ENCODE measurements at regions not wholly inside any gene's neighbourhood (a gene's known extent, or its start where the extent isn't known, plus 50 kb on each side); places are given as distances from the start of the nearest gene placed in this dataset.

DNA sequence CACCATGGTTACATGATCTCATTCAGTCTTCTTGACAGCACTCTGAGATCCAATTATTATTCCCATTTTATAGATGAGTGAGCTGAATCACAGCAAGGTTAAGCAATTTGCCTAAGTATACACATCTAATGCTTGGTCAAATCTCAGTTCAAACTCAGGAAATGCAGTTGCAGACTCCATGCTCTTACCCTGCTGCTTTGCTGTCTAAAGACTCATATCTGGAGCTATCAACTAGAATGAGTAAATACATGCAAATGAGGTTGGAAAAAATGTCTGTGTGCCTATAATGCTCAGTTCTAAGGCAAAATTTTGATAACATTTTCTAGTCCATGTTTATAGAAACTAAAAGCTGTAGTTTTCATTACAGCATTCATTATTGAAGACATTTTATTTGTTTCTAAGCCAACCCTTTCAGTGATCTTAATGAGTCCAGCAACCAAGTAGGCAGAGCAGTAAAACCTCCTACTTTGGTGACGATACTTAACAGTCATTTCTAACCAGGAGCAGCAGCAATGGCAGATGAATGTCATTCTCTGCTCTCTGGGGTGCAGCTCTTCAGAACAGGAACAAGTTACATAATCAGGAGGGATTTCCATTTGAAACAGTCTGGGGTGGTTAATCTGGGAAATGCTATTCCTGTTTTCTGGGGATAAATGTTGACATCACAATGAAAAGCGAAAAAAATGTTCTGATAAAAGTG, 396.8 kb upstream of the UBE2E3 start:
- H3K36me3 ChIP-seq (ENCODE audit: control insufficient read depth in 2 of 2, extremely low read depth in 1 of 2, insufficient read depth in 1 of 2, low read length in 1 of 2), result no peaks in the 10 kb centered on the region

GRCh38 chr2:180579388-180579787, 401.0 kb upstream of the UBE2E3 start:
- DNase-seq, result no peak
- 100% methylated on average over 1 of the region's 2 CpGs for WGBS (ENCODE audit: insufficient coverage)
- H3K4me1 Mint-ChIP-seq, result no peaks in the 10 kb centered on the region
- H3K4me1 ChIP-seq (ENCODE audit: control insufficient read depth in 1 of 2, extremely low read depth in 1 of 2, insufficient read depth in 2 of 2, low read length in 2 of 2), result no peaks in the 10 kb centered on the region
- H3K27me3 ChIP-seq (replicated peaks in 1 of 2; ENCODE audit: control insufficient read depth in 2 of 2, extremely low read depth in 1 of 2, insufficient read depth in 2 of 2, low read length in 1 of 2), result no peaks in the 10 kb centered on the region
- H3K27ac Mint-ChIP-seq, result no peak overlapping the region
- no peak overlapping the region for H3K4me3 ChIP-seq (ENCODE audit: control insufficient read depth in 1 of 2, extremely low read depth in 1 of 2, low read length in 1 of 2)
- ChIA-PET CTCF (no interaction called here), POLR2A (no interaction called here)
- H3K4me3 Mint-ChIP-seq, result no peak overlapping the region
- H3K36me3 ChIP-seq (ENCODE audit: control insufficient read depth in 2 of 2, extremely low read depth in 1 of 2, insufficient read depth in 1 of 2, low read length in 1 of 2), result no peaks in the 10 kb centered on the region
- peaks cover 3 to 7% of the 10 kb centered on the region in 2 donors for H3K27me3 Mint-ChIP-seq
- H3K36me3 Mint-ChIP-seq, result no peaks in the 10 kb centered on the region
- no peak overlapping the region for H3K27ac ChIP-seq (ENCODE audit: low read length)
- no peaks in the 10 kb centered on the region for H3K9me3 ChIP-seq
- ATAC-seq (replicated peaks in 1 of 4), result no peak
- no peaks in the 10 kb centered on the region for H3K9me3 Mint-ChIP-seq

More for the DNA sequence above, 396.8 kb upstream of the UBE2E3 start:
- H3K9me3 ChIP-seq, result no peaks in the 10 kb centered on the region
- ChIA-PET CTCF (no interaction called here), POLR2A (no interaction called here)
- H3K9me3 Mint-ChIP-seq, result peaks cover 2 to 9% (median 3%) of the 10 kb centered on the region in 3 donors
- H3K4me1 ChIP-seq (ENCODE audit: control insufficient read depth in 1 of 2, extremely low read depth in 1 of 2, insufficient read depth in 2 of 2, low read length in 2 of 2), result no peaks in the 10 kb centered on the region
- no peak overlapping the region for H3K27ac Mint-ChIP-seq
- H3K4me1 Mint-ChIP-seq, result no peaks in the 10 kb centered on the region
- 80% methylated on average over 1 of the region's 2 CpGs for WGBS (ENCODE audit: insufficient coverage)
- peaks cover 3 to 4% of the 10 kb centered on the region in 2 donors for H3K27me3 Mint-ChIP-seq
- H3K4me3 Mint-ChIP-seq, result no peak overlapping the region
- no peaks in the 10 kb centered on the region for H3K36me3 Mint-ChIP-seq
- H3K4me3 ChIP-seq (ENCODE audit: control insufficient read depth in 1 of 2, extremely low read depth in 1 of 2, low read length in 1 of 2), result no peak overlapping the region
- H3K27ac ChIP-seq (ENCODE audit: low read length), result no peak overlapping the region
- DNase-seq (no peak), ATAC-seq (replicated peaks in 1 of 4) (no peak)
- no peaks in the 10 kb centered on the region for H3K27me3 ChIP-seq (replicated peaks in 1 of 2; ENCODE audit: control insufficient read depth in 2 of 2, extremely low read depth in 1 of 2, insufficient read depth in 2 of 2, low read length in 1 of 2)

DNA sequence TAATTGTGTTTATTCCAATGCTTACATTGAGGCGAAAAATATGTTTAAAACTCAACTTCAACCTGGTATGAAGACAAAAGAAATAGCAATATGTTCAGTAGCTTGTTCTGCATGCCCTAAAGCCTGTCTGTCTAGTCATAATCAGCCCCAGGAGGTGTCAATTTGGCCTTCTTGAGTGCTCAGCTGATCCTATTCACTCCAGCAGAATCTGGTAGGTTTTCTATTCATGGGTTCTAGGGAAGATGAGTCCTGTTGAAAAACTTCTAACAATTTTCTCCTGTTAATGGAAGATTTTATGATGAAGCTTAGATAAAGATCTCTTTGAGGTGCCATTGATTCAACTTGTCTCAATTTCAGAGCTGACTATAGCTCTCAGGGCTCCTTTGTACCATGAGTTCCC, 402.0 kb upstream of the UBE2E3 start:
- Mint-ChIP-seq H3K36me3 (no peaks in the 10 kb centered on the region), H3K4me1 (no peaks in the 10 kb centered on the region), H3K4me3 (no peak overlapping the region), H3K27ac (no peak overlapping the region), H3K27me3 (peaks cover 3 to 7% of the 10 kb centered on the region in 2 donors), H3K9me3 (no peaks in the 10 kb centered on the region)
- Histone ChIP-seq H3K27ac (ENCODE audit: low read length) (no peak overlapping the region), H3K27me3 (replicated peaks in 1 of 2; ENCODE audit: control insufficient read depth in 2 of 2, extremely low read depth in 1 of 2, insufficient read depth in 2 of 2, low read length in 1 of 2) (no peaks in the 10 kb centered on the region), H3K4me1 (ENCODE audit: control insufficient read depth in 1 of 2, extremely low read depth in 1 of 2, insufficient read depth in 2 of 2, low read length in 2 of 2) (no peaks in the 10 kb centered on the region), H3K9me3 (no peaks in the 10 kb centered on the region), H3K36me3 (ENCODE audit: control insufficient read depth in 2 of 2, extremely low read depth in 1 of 2, insufficient read depth in 1 of 2, low read length in 1 of 2) (no peaks in the 10 kb centered on the region), H3K4me3 (ENCODE audit: control insufficient read depth in 1 of 2, extremely low read depth in 1 of 2, low read length in 1 of 2) (no peak overlapping the region)
- ATAC-seq (replicated peaks in 1 of 4) (no peak), DNase-seq (no peak)
- no CpG with 5 or more reads among the region's 1 CpG for WGBS (ENCODE audit: insufficient coverage)
- ChIA-PET POLR2A (interaction anchor here in 1 of 2 donors (0.5 kb wide), 1 partner anchor 298 kb away, joined by 3 read pairs; no protein-coding TSS in a partner anchor), CTCF (interaction anchor here in 1 of 2 donors (1.0 kb wide), 1 partner anchor 220 kb away, joined by 3 read pairs; no protein-coding TSS in a partner anchor)

DNA sequence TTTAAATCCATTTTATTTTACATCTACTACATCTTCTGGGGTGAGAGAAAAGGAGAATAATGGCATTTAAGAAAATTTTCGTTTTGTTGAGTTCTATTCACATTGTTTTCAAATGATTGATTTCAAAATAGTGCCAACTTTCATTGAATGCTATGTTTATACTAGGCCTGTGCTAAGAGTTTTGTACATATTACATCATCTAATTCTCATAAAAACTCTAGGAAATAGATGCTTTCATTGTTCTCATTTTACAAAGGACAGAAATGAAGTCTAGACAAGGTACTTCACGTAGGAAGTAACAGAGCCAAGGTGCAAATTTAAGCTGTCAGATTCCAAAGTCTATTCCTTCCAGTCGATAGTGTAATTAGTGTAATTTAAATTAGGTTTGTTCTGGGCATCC, 402.8 kb upstream of the UBE2E3 start:
- no peak for ATAC-seq (replicated peaks in 1 of 4)
- Histone ChIP-seq H3K9me3 (no peaks in the 10 kb centered on the region), H3K27me3 (replicated peaks in 1 of 2; ENCODE audit: control insufficient read depth in 2 of 2, extremely low read depth in 1 of 2, insufficient read depth in 2 of 2, low read length in 1 of 2) (no peaks in the 10 kb centered on the region), H3K36me3 (ENCODE audit: control insufficient read depth in 2 of 2, extremely low read depth in 1 of 2, insufficient read depth in 1 of 2, low read length in 1 of 2) (no peaks in the 10 kb centered on the region), H3K27ac (ENCODE audit: low read length) (no peak overlapping the region), H3K4me3 (ENCODE audit: control insufficient read depth in 1 of 2, extremely low read depth in 1 of 2, low read length in 1 of 2) (no peak overlapping the region), H3K4me1 (ENCODE audit: control insufficient read depth in 1 of 2, extremely low read depth in 1 of 2, insufficient read depth in 2 of 2, low read length in 2 of 2) (no peaks in the 10 kb centered on the region)
- Mint-ChIP-seq H3K27me3 (peaks cover 3 to 7% of the 10 kb centered on the region in 2 donors), H3K9me3 (no peaks in the 10 kb centered on the region), H3K4me3 (no peak overlapping the region), H3K4me1 (no peaks in the 10 kb centered on the region), H3K36me3 (no peaks in the 10 kb centered on the region), H3K27ac (no peak overlapping the region)
- ChIA-PET POLR2A (no interaction called here), CTCF (interaction anchor here in 1 of 2 donors (1.0 kb wide), 1 partner anchor 219 kb away, joined by 3 read pairs; no protein-coding TSS in a partner anchor)
- DNase-seq, result no peak
- WGBS (ENCODE audit: insufficient coverage), result no CpG with 5 or more reads among the region's 3 CpGs

- Mint-ChIP-seq H3K27ac (no peak overlapping the region), H3K27me3 (peaks cover 3% of the 10 kb centered on the region in 2 donors), H3K9me3 (no peaks in the 10 kb centered on the region), H3K36me3 (no peaks in the 10 kb centered on the region), H3K4me3 (no peak overlapping the region), H3K4me1 (no peaks in the 10 kb centered on the region)
- no peak for ATAC-seq (replicated peaks in 1 of 4)
- H3K9me3 ChIP-seq, result no peaks in the 10 kb centered on the region
- no peak overlapping the region for H3K27ac ChIP-seq (ENCODE audit: low read length)
- POLR2A ChIA-PET, result no interaction called here
- DNase-seq, result no peak
- CTCF ChIA-PET, result no interaction called here
- no peaks in the 10 kb centered on the region for H3K27me3 ChIP-seq (replicated peaks in 1 of 2; ENCODE audit: control insufficient read depth in 2 of 2, extremely low read depth in 1 of 2, insufficient read depth in 2 of 2, low read length in 1 of 2)
- no peaks in the 10 kb centered on the region for H3K36me3 ChIP-seq (ENCODE audit: control insufficient read depth in 2 of 2, extremely low read depth in 1 of 2, insufficient read depth in 1 of 2, low read length in 1 of 2)
- H3K4me3 ChIP-seq (ENCODE audit: control insufficient read depth in 1 of 2, extremely low read depth in 1 of 2, low read length in 1 of 2), result no peak overlapping the region
- 100% methylated on average over 1 of the region's 3 CpGs for WGBS (ENCODE audit: insufficient coverage)
- no peaks in the 10 kb centered on the region for H3K4me1 ChIP-seq (ENCODE audit: control insufficient read depth in 1 of 2, extremely low read depth in 1 of 2, insufficient read depth in 2 of 2, low read length in 2 of 2)
Measured at GRCh38 chr2:180573951-180574350, 406.5 kb upstream of the UBE2E3 start.

DNA sequence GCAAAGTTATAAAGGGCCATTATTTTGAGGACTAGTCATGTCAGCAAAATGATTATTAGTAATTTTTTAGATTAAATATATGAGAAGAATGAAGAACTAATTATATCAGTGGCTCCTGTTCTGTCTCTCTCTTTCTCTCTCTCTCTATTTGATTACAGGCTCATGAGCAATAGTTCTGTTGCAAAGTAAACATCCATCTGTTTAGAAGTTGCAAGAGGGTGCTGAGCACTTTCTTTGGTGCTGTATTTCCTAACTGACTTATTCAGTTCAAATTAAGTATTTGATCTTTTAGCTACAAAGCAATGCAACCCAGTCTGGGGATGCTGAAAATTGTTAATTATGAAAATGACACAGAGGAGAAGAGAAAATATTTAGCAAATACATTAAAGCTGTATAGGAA, 408.1 kb upstream of the UBE2E3 start:
- CTCF ChIA-PET, result no interaction called here
- ATAC-seq (replicated peaks in 1 of 4) (no peak), DNase-seq (no peak)
- no peak overlapping the region for H3K27ac Mint-ChIP-seq
- H3K4me3 Mint-ChIP-seq, result no peak overlapping the region
- no peak overlapping the region for H3K4me3 ChIP-seq (ENCODE audit: control insufficient read depth in 1 of 2, extremely low read depth in 1 of 2, low read length in 1 of 2)
- H3K27ac ChIP-seq (ENCODE audit: low read length), result no peak overlapping the region
- POLR2A ChIA-PET, result no interaction called here
- no peaks in the 10 kb centered on the region for H3K36me3 Mint-ChIP-seq
- no peaks in the 10 kb centered on the region for H3K36me3 ChIP-seq (ENCODE audit: control insufficient read depth in 2 of 2, extremely low read depth in 1 of 2, insufficient read depth in 1 of 2, low read length in 1 of 2)
- no peaks in the 10 kb centered on the region for H3K9me3 ChIP-seq
- H3K4me1 Mint-ChIP-seq, result no peaks in the 10 kb centered on the region
- H3K27me3 ChIP-seq (replicated peaks in 1 of 2; ENCODE audit: control insufficient read depth in 2 of 2, extremely low read depth in 1 of 2, insufficient read depth in 2 of 2, low read length in 1 of 2), result no peaks in the 10 kb centered on the region
- H3K27me3 Mint-ChIP-seq, result peaks cover 3 to 6% of the 10 kb centered on the region in 2 donors
- no peaks in the 10 kb centered on the region for H3K9me3 Mint-ChIP-seq
- no peaks in the 10 kb centered on the region for H3K4me1 ChIP-seq (ENCODE audit: control insufficient read depth in 1 of 2, extremely low read depth in 1 of 2, insufficient read depth in 2 of 2, low read length in 2 of 2)

- Mint-ChIP-seq H3K27ac (no peak overlapping the region), H3K9me3 (no peaks in the 10 kb centered on the region), H3K4me3 (no peak overlapping the region), H3K36me3 (no peaks in the 10 kb centered on the region), H3K27me3 (peaks cover 3 to 6% of the 10 kb centered on the region in 2 donors), H3K4me1 (no peaks in the 10 kb centered on the region)
- ChIA-PET CTCF (no interaction called here), POLR2A (interaction anchor here in 1 of 2 donors (0.6 kb wide), 1 partner anchor 181 kb away, joined by 9 read pairs; no protein-coding TSS in a partner anchor)
- no CpG with 5 or more reads among the region's 2 CpGs for WGBS (ENCODE audit: insufficient coverage)
- H3K4me1 ChIP-seq (ENCODE audit: control insufficient read depth in 1 of 2, extremely low read depth in 1 of 2, insufficient read depth in 2 of 2, low read length in 2 of 2), result no peaks in the 10 kb centered on the region
- DNase-seq (no peak), ATAC-seq (replicated peaks in 1 of 4) (no peak)
- H3K9me3 ChIP-seq, result no peaks in the 10 kb centered on the region
- H3K4me3 ChIP-seq (ENCODE audit: control insufficient read depth in 1 of 2, extremely low read depth in 1 of 2, low read length in 1 of 2), result no peak overlapping the region
- no peaks in the 10 kb centered on the region for H3K27me3 ChIP-seq (replicated peaks in 1 of 2; ENCODE audit: control insufficient read depth in 2 of 2, extremely low read depth in 1 of 2, insufficient read depth in 2 of 2, low read length in 1 of 2)
- no peaks in the 10 kb centered on the region for H3K36me3 ChIP-seq (ENCODE audit: control insufficient read depth in 2 of 2, extremely low read depth in 1 of 2, insufficient read depth in 1 of 2, low read length in 1 of 2)
- no peak overlapping the region for H3K27ac ChIP-seq (ENCODE audit: low read length)
Measured at GRCh38 chr2:180571559-180571958, 408.8 kb upstream of the UBE2E3 start.
